Ascending aorta (tissue), 2 donors: ENCODE measurements at regions not wholly inside any gene's neighbourhood (a gene's known extent, or its start where the extent isn't known, plus 50 kb on each side); places are given as distances from the start of the nearest gene placed in this dataset.
"Not testable (repeated sequence)": the region's sequence is repeated elsewhere in the genome, so short reads cannot be mapped to it uniquely, and the experiment has no call there.

Source experiments
- DNase-seq, 2 donors: peaks; one replicate each; pipeline ENCODE4 v3.0.0-alpha.2; 2019; ENCODE audit warnings: low spot score in 2 of 2
- H3K27ac ChIP-seq, 2 donors: fragments of 200-600 bp; sonication (generic); one replicate each; pipeline ENCODE4 v1.5.1; 2016 to 2017; ENCODE audit warnings: mild to moderate bottlenecking in 1 of 2
- H3K27me3 ChIP-seq: fragments of 200-600 bp; sonication (generic); one replicate; pipeline ENCODE4 v1.5.1; 2017
- H3K36me3 ChIP-seq, 2 donors: fragments of 200-600 bp; sonication (generic); one replicate each; pipeline ENCODE4 v1.5.1; 2016
- H3K4me1 ChIP-seq, 2 donors: fragments of 200-600 bp; sonication (generic); one replicate each; pipeline ENCODE4 v1.5.1; 2016 to 2017; ENCODE audit warnings: mild to moderate bottlenecking in 1 of 2
- H3K4me3 ChIP-seq, 2 donors: fragments of 200-600 bp; sonication (generic); one replicate each; pipeline ENCODE4 v1.5.1; 2016 to 2017; ENCODE audit warnings: mild to moderate bottlenecking in 1 of 2
- H3K9me3 ChIP-seq, 2 donors: fragments of 200-600 bp; sonication (generic); one replicate each; pipeline ENCODE4 v1.5.1; 2016
- CTCF ChIP-seq, 3 experiments: fragments of 200-600 bp in 2 of 3; fragments of 450-650 bp in 1 of 3; sonication (generic) in 2 of 3; IDR thresholded peaks; one replicate each; pipeline ENCODE4 v1.5.1; 2016 to 2019; ENCODE audit warnings: antibody characterized with exemption in 3 of 3, mild to moderate bottlenecking in 1 of 3, moderate library complexity in 1 of 3
- intact Hi-C: fragments of 100-400 bp; cut with DNase I; formaldehyde crosslinking; loops from one replicate; pipeline ENCODE4 v1.15.1; 2023

GRCh38 chr1:83365320-83365719 lies 633.6 kb downstream of the TTLL7 start:
- DNase-seq, H3K36me3 ChIP-seq, intact Hi-C loops, H3K27me3 ChIP-seq, H3K27ac ChIP-seq, H3K4me3 ChIP-seq, H3K4me1 ChIP-seq, H3K9me3 ChIP-seq: not testable (repeated sequence)

- H3K4me3 ChIP-seq, H3K4me1 ChIP-seq, H3K27ac ChIP-seq, H3K27me3 ChIP-seq, H3K36me3 ChIP-seq, DNase-seq, H3K9me3 ChIP-seq, intact Hi-C loops: not testable (repeated sequence)
Observed at GRCh38 chr1:83345375-83345774, 653.6 kb downstream of the TTLL7 start.

GRCh38 chr1:83343767-83344166 lies 655.2 kb downstream of the TTLL7 start:
- H3K9me3 ChIP-seq, H3K27me3 ChIP-seq, H3K4me1 ChIP-seq, H3K27ac ChIP-seq, H3K4me3 ChIP-seq, intact Hi-C loops, H3K36me3 ChIP-seq, DNase-seq: not testable (repeated sequence)

- H3K4me1 ChIP-seq, H3K36me3 ChIP-seq, DNase-seq, intact Hi-C loops, H3K27ac ChIP-seq, H3K4me3 ChIP-seq, H3K27me3 ChIP-seq, H3K9me3 ChIP-seq: not testable (repeated sequence)
Observed at GRCh38 chr1:83342995-83343394, 655.9 kb downstream of the TTLL7 start.

GRCh38 chr1:83332308-83332707 lies 666.6 kb downstream of the TTLL7 start:
- H3K27me3 ChIP-seq, H3K4me3 ChIP-seq, H3K9me3 ChIP-seq, H3K27ac ChIP-seq, H3K36me3 ChIP-seq, DNase-seq, H3K4me1 ChIP-seq, intact Hi-C loops: not testable (repeated sequence)

- Histone ChIP-seq H3K36me3 (no peaks in the 10 kb centered on the region), H3K4me1 (no peaks in the 10 kb centered on the region), H3K4me3 (no peak overlapping the region), H3K9me3 (no peaks in the 10 kb centered on the region), H3K27me3 (no peaks in the 10 kb centered on the region), H3K27ac (no peak overlapping the region)
- DNase-seq, result no peak
- intact Hi-C loops, result no loop called here
- TF ChIP-seq CTCF (IDR thresholded peaks at IDR 0.05), result no peak
Observed at GRCh38 chr1:83318366-83318765, 680.6 kb downstream of the TTLL7 start.

GRCh38 chr1:83315446-83315845 lies 683.5 kb downstream of the TTLL7 start:
- H3K4me3 ChIP-seq, H3K9me3 ChIP-seq, H3K27ac ChIP-seq, intact Hi-C loops, H3K4me1 ChIP-seq, H3K36me3 ChIP-seq, H3K27me3 ChIP-seq, DNase-seq: not testable (repeated sequence)

- H3K27me3 ChIP-seq, DNase-seq, H3K4me3 ChIP-seq, H3K4me1 ChIP-seq, intact Hi-C loops, H3K9me3 ChIP-seq, H3K36me3 ChIP-seq, H3K27ac ChIP-seq: not testable (repeated sequence)
Observed at GRCh38 chr1:83310161-83310560, 688.8 kb downstream of the TTLL7 start.

GRCh38 chr1:83309035-83309434 lies 689.9 kb downstream of the TTLL7 start:
- intact Hi-C loops, H3K27me3 ChIP-seq, H3K4me3 ChIP-seq, DNase-seq, H3K27ac ChIP-seq, H3K4me1 ChIP-seq, H3K9me3 ChIP-seq, H3K36me3 ChIP-seq: not testable (repeated sequence)

- H3K4me1 ChIP-seq, H3K27ac ChIP-seq, intact Hi-C loops, H3K27me3 ChIP-seq, H3K4me3 ChIP-seq, DNase-seq, H3K9me3 ChIP-seq, H3K36me3 ChIP-seq: not testable (repeated sequence)
Observed at GRCh38 chr1:83306811-83307210, 692.1 kb downstream of the TTLL7 start.

GRCh38 chr1:83295594-83295993 lies 703.3 kb downstream of the TTLL7 start:
- H3K27ac ChIP-seq, H3K27me3 ChIP-seq, H3K36me3 ChIP-seq, H3K4me1 ChIP-seq, DNase-seq, H3K4me3 ChIP-seq, intact Hi-C loops, H3K9me3 ChIP-seq: not testable (repeated sequence)

- H3K27ac ChIP-seq, H3K36me3 ChIP-seq, H3K4me3 ChIP-seq, DNase-seq, H3K9me3 ChIP-seq, intact Hi-C loops, H3K4me1 ChIP-seq, H3K27me3 ChIP-seq: not testable (repeated sequence)
Observed at GRCh38 chr1:83287391-83287790, 711.5 kb downstream of the TTLL7 start.

GRCh38 chr1:83274656-83275055 lies 724.3 kb downstream of the TTLL7 start:
- intact Hi-C loops, H3K4me1 ChIP-seq, H3K27ac ChIP-seq, H3K27me3 ChIP-seq, H3K9me3 ChIP-seq, DNase-seq, H3K4me3 ChIP-seq, H3K36me3 ChIP-seq: not testable (repeated sequence)

GRCh38 chr1:83272484-83272883 lies 726.4 kb downstream of the TTLL7 start:
- intact Hi-C loops, H3K27ac ChIP-seq, H3K9me3 ChIP-seq, H3K27me3 ChIP-seq, DNase-seq, H3K36me3 ChIP-seq, H3K4me1 ChIP-seq, H3K4me3 ChIP-seq: not testable (repeated sequence)
